Neural crest cell (in vitro differentiated cells): ENCODE measurements at regions not wholly inside any gene's neighbourhood (a gene's known extent, or its start where the extent isn't known, plus 50 kb on each side); places are given as distances from the start of the nearest gene placed in this dataset.

Experiments
- DNase-seq: peaks from one replicate; pipeline ENCODE4 v3.0.0; 2021; ENCODE audit warnings: low read depth, mixed read lengths, low spot score
- H3K27ac Mint-ChIP-seq: one replicate; pipeline ENCODE4 v1.8.0; 2021; ENCODE audit warnings: mild to moderate bottlenecking, mixed read lengths; ENCODE audit not compliant: unreplicated experiment
- H3K27me3 Mint-ChIP-seq: 2 replicates; pipeline ENCODE4 v1.8.0; 2021; ENCODE audit warnings: low read depth, mild to moderate bottlenecking, mixed read lengths
- H3K36me3 Mint-ChIP-seq: 2 replicates; pipeline ENCODE4 v1.8.0; 2021; ENCODE audit warnings: low read depth, mild to moderate bottlenecking, mixed read lengths
- H3K4me1 Mint-ChIP-seq: 2 replicates; pipeline ENCODE4 v1.8.0; 2021; ENCODE audit warnings: mixed read lengths
- H3K4me3 Mint-ChIP-seq: one replicate; pipeline ENCODE4 v1.8.0; 2021; ENCODE audit warnings: mild to moderate bottlenecking, mixed read lengths
- H3K9me3 Mint-ChIP-seq: 2 replicates; pipeline ENCODE4 v1.8.0; 2021; ENCODE audit warnings: mixed read lengths
- TF ChIP-seq, protein P1 (sequence below): fragments of 200-600 bp; sonication (generic); conservative IDR thresholded peaks from 2 replicates; pipeline ENCODE4 v1.5.0; 2021; ENCODE audit warnings: antibody characterized with exemption, mild to moderate bottlenecking

DNA sequence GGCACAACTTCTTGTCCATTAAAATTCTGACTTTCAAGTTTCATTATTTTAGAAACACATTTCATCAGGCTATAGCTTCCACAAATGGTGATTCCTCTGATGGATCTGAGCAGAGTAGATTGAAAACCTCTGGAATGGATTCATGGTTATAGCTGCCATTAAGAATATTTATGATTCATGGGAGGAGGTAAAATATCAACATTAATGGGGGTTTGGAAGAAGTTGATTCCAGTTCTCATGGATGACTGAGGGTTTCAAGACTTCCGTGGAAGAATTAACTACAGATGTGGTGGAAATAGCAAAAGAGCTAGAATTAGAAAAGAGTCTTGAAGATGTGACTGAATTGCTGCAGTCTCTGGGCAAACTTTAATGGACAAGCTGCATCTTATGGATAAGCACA lies 797.4 kb downstream of the SUCLG1 start:
- Mint-ChIP-seq H3K36me3 (no peaks in the 10 kb centered on the region), H3K9me3 (no peaks in the 10 kb centered on the region), H3K27ac (no peak overlapping the region), H3K4me3 (no peak overlapping the region), H3K27me3 (no peaks in the 10 kb centered on the region), H3K4me1 (no peaks in the 10 kb centered on the region)
- TF ChIP-seq, protein P1, sequence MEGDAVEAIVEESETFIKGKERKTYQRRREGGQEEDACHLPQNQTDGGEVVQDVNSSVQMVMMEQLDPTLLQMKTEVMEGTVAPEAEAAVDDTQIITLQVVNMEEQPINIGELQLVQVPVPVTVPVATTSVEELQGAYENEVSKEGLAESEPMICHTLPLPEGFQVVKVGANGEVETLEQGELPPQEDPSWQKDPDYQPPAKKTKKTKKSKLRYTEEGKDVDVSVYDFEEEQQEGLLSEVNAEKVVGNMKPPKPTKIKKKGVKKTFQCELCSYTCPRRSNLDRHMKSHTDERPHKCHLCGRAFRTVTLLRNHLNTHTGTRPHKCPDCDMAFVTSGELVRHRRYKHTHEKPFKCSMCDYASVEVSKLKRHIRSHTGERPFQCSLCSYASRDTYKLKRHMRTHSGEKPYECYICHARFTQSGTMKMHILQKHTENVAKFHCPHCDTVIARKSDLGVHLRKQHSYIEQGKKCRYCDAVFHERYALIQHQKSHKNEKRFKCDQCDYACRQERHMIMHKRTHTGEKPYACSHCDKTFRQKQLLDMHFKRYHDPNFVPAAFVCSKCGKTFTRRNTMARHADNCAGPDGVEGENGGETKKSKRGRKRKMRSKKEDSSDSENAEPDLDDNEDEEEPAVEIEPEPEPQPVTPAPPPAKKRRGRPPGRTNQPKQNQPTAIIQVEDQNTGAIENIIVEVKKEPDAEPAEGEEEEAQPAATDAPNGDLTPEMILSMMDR, result no peak
- DNase-seq, result no peak

DNA sequence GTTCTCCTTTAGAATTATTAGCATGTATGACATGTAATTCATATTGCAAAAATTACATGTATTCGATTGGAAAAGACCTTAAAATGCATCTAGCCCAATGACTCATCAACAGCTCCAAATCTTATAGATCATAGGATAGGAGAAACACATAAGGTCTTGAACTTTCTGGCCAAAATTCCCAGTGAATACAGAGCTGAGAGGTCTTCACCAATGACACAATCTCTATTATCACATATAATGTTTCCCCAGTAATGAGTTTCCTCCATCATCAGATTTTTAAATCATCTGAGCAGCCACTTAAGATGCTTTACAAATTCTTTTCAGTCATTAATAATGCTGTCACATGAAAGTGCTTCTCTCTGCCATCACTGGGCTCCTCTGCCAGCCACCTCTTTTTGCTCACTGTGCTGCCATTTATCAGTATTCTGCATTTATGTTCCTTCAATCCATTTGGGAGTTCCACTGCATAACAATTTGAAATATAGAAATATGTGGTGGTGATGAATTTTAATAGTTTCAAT lies 804.9 kb downstream of the SUCLG1 start:
- Mint-ChIP-seq H3K9me3 (no peaks in the 10 kb centered on the region), H3K36me3 (no peaks in the 10 kb centered on the region), H3K27me3 (no peaks in the 10 kb centered on the region), H3K4me1 (no peaks in the 10 kb centered on the region), H3K27ac (no peak overlapping the region), H3K4me3 (no peak overlapping the region)
- TF ChIP-seq, protein P1, result no peak
- no peak for DNase-seq

DNA sequence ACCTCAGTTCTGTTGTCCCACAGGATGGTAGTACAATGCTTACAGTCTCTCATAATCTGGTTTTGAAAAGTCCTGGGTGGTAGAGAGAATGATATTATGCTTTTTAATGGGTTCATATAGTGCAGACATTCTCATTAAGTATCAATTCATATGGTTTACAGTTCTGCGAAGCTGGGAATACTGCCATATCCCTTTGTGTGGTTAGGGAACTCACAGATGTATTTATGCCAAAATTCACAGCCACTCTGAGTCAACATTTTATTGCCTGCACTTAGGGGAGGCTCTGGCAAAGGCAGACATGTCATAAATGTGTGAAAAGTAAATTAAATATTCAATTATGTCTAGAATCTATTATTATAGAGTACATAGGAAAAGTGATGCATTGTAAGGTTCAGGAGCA lies 808.2 kb downstream of the SUCLG1 start:
- Mint-ChIP-seq H3K36me3 (no peaks in the 10 kb centered on the region), H3K4me1 (no peaks in the 10 kb centered on the region), H3K4me3 (no peak overlapping the region), H3K27me3 (no peaks in the 10 kb centered on the region), H3K27ac (no peak overlapping the region), H3K9me3 (no peaks in the 10 kb centered on the region)
- TF ChIP-seq, protein P1, result no peak
- DNase-seq, result no peak

DNA sequence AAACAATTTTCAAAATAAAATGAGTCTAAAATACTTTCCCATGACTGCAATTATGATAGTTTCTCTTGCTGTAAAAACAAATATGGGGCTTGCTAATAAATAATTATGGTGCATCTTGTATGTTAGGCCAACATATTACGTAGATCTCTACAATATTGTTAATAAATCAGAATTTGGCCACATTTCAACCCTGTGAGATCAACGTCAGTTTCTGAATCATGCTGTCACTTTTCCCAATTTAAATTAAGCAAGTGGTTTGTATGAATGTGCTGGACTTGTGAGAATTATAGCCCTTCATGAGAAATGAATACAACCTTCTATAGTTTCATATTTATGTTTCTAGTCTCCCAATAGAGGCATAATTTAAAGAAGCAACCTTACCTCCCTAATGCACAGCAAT lies 808.9 kb downstream of the SUCLG1 start:
- DNase-seq, result no peak
- Mint-ChIP-seq H3K9me3 (no peaks in the 10 kb centered on the region), H3K27me3 (no peaks in the 10 kb centered on the region), H3K27ac (no peak overlapping the region), H3K4me1 (no peaks in the 10 kb centered on the region), H3K36me3 (no peaks in the 10 kb centered on the region), H3K4me3 (no peak overlapping the region)
- TF ChIP-seq, protein P1, result no peak

DNA sequence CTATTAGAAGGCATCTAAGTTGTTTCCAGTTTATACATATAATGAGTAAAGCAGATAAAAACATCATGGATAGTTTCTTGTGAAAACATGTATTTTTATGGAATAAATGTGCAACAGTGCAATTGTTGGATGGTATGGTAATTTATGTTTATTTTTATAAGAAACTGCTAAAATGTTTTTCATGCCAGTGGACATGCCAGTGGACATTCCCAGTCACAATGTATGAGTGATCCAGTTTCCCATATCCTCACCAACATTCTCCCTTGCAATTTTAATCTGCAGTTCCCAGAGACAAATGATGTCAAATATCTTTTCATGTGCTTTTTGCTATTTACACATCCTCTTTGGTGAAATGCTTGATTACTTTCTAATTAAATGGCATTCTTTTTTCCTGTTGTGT lies 818.6 kb downstream of the SUCLG1 start:
- Mint-ChIP-seq H3K27me3 (no peaks in the 10 kb centered on the region), H3K9me3 (no peaks in the 10 kb centered on the region), H3K36me3 (no peaks in the 10 kb centered on the region), H3K4me3 (no peak overlapping the region), H3K4me1 (no peaks in the 10 kb centered on the region), H3K27ac (no peak overlapping the region)
- TF ChIP-seq, protein P1, result no peak
- DNase-seq, result no peak

DNA sequence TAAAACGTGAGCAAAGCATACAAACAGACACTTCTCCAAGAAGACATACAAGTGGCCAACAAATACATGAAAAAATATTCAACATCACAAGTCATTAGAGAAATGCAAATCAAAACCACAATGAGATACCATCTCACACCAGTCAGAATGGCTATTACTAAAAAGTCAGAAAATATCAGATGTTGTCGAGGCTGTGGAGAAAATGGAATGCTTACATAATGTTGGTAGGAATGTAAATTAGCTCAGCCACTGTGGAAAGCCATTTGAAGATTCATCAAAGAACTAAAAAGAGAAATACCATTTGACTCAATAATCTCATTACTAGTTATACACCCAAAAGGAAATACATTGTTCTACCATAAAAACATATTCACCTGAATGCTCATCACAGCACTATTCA lies 825.7 kb downstream of the SUCLG1 start:
- TF ChIP-seq, protein P1, result no peak
- Mint-ChIP-seq H3K4me3 (no peak overlapping the region), H3K9me3 (no peaks in the 10 kb centered on the region), H3K36me3 (no peaks in the 10 kb centered on the region), H3K27me3 (no peaks in the 10 kb centered on the region), H3K27ac (no peak overlapping the region), H3K4me1 (no peaks in the 10 kb centered on the region)
- DNase-seq, result no peak
